ENCODE measurements at regions not wholly inside any gene's neighbourhood (a gene's known extent, or its start where the extent isn't known, plus 50 kb on each side); places are given as distances from the start of the nearest gene placed in this dataset.

- TF ChIP-seq GABPA (IDR thresholded peaks at IDR 0.05; ENCODE audit: low read depth) (no peak), EED (IDR thresholded peaks at IDR 0.05; ENCODE audit: low read depth) (no peak), CEBPB (IDR thresholded peaks at IDR 0.05; ENCODE audit: borderline replicate concordance in 1 of 2, low read depth in 2 of 2, low read length in 2 of 2) (no peak), CHD4 (IDR thresholded peaks at IDR 0.05) (no peak), SIN3A (IDR thresholded peaks at IDR 0.05; ENCODE audit: low read depth, low read length) (no peak), CTCF (IDR thresholded peaks at IDR 0.05 in 2 of 3, conservative IDR thresholded peaks at IDR 0.05 in 1 of 3; ENCODE audit: control insufficient read depth in 2 of 3, extremely low read depth in 1 of 3, insufficient read depth in 1 of 3, low read depth in 3 of 3, low read length in 3 of 3) (no peak), POLR2A (IDR thresholded peaks at IDR 0.05; ENCODE audit: low read depth, low read length) (no peak), ZZZ3 (IDR thresholded peaks at IDR 0.05; ENCODE audit: control insufficient read depth, insufficient read length, low read depth) (no peak), POLR2AphosphoS5 (IDR thresholded peaks at IDR 0.05; ENCODE audit: low read length) (no peak), ZBTB11 (CRISPR knock-in tag; IDR thresholded peaks at IDR 0.05) (no peak)
Measured at GRCh38 chr20:52899041-52899608, 73.0 kb upstream of the TSHZ2 start.

Measured in GM12878 (cell line).